Cardiac septum (tissue), 1 donor: ENCODE measurements at regions not wholly inside any gene's neighbourhood (a gene's known extent, or its start where the extent isn't known, plus 50 kb on each side); places are given as distances from the start of the nearest gene placed in this dataset.
"Not testable (repeated sequence)": the region's sequence is repeated elsewhere in the genome, so short reads cannot be mapped to it uniquely, and the experiment has no call there.

Experiments
- DNase-seq: peaks from one replicate; pipeline ENCODE4 v3.0.0-alpha.2; 2020; ENCODE audit warnings: low spot score
- intact Hi-C: fragments of 100-400 bp; cut with DNase I; formaldehyde crosslinking; loops from one replicate; pipeline ENCODE4 v1.14.0; 2022
- donor health status: DM: no; HTN: no; CAD: no.

DNA sequence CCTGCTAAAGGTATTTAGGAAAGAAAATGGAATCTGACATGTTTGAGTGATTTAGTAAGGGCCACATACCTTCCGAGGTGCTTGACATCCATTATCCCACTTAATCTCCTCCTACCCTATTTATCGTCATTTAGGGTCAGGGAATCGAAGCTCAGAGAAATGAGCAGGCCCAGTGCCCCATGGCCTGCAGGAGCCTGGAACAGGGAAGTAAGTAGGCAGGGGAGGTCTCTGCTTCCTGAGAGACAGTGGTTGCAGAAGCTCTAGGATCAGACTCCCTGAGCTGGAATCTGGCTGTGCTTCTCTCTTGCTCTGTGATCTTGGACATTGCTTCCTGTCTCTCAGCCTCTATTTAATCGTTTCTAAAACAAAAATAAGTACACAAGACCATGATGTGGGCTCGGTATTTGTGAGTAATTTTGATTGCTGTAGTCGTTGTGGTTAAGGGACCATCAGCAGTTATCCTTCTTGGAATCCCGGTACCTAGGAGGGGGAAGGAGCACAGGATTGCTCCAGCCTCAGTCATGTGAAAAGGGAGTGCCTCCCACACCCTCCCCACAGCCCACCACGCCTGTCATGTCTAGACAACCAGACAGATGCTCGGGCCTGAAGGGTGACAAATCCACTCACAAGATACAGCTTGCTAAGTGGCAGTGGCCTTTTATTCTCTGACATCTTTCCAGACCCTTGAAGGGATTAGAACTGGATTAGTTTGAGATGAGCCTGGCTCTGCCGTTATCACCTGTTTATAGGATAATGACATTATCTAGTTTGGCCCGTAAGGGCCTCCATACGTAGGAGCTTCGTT is 169.2 kb upstream of the TSHZ3 start:
- intact Hi-C loops, result no loop called here
- DNase-seq, result peak; percentile 55

DNA sequence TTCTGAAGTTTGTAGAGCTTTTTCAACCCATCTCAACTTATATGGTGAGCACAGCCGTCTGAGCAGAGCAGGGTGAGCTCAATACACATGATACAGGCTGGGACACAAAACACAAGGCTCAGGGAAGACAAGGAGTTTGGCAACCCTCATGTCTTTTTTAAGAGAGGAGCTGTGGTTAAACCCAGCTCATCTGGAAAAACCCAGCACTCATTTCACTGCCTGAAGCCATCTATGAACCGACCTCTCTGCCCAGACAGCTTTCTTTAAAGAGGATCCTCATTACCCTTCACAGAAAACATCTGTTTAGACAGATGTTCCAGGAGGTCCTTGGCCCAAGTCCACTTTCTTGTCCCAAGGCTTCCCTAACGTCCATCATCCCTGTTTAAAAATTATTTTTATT is 170.0 kb upstream of the TSHZ3 start:
- intact Hi-C loops, result no loop called here
- DNase-seq, result peak; percentile 24

DNA sequence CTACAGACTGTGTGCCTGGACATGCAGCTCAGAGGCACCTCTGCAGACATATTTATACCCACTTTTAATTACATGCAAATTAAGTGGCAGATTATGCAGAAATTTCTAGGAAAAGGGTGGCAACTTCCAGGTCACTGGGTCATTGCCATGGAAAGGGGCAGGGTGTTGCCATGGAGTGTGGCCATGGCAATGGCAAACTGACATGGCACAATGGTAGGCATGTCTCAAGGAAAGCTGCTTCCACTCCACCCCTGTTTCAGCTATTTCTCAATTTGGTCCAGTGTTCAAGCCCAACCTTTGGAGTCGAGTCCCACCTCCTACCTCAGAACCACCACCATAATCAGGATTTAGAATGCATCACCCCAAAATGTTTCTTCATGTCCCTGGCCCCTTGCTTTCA is 170.7 kb upstream of the TSHZ3 start:
- no peak for DNase-seq
- intact Hi-C loops, result no loop called here

DNA sequence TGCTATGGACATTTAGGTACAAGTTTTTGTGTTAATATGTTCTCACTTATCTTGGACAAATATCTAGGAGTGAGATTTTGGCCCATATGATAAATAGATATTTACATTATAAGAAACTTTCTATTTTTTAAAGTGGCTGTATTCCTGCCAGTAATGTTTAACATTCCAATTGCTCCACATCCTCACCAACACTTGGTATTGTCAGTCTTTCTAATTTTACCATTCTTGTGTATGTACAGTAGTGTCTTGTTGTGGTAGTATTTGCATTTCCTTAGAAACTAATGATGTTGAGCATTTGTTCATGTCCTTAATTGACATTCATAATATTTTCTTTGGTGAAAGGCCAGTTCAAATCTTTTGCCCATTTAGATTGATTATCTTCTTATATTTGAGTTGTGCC is 171.4 kb upstream of the TSHZ3 start:
- no peak for DNase-seq
- intact Hi-C loops, result no loop called here

DNA sequence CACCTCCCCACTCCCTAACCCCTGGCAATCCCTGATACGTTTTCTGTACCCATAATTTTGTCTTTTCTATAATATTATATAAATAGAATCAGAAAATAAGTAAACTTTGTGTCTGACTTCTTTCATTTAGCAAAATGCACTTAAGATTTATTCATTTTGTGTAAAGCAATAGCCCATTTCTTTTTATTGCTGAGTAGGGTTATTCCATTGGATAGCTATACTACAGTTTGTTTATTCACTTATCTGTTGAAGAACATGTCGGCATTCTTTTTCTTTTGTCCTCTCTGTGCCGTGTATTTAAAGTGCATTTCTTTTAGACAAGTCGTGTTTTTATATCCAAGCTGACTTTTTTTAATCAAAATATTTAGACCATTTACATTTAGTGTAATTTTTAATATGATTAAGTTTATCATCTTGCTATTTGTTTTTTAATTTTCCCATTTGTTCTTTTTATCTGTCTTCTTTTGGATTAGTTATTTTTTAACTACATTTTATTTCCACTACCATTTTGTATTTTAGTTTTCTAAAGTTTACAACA is 176.4 kb upstream of the TSHZ3 start:
- intact Hi-C loops, result no loop called here
- no peak for DNase-seq

DNA sequence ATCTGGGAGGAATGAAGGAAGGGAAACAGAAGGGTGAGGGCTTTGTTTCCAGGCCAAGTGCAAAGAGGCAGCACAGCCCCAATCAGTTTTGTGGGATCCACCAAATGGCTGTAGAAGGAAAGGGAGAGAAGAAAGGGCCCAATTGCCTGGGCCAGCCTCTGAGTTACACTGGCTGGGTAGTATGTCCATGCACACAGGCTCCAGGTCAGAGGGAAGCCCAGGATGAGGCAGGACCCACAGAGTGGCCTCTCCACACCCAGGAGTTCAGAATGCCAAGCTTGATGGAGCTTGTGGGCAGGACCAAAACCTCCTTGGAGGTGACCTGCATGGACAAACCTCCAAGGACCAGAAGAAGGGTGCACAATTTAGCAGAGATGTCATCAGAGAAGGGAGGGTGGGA is 178.2 kb upstream of the TSHZ3 start:
- intact Hi-C loops, result no loop called here
- peak; percentile 39 for DNase-seq

DNA sequence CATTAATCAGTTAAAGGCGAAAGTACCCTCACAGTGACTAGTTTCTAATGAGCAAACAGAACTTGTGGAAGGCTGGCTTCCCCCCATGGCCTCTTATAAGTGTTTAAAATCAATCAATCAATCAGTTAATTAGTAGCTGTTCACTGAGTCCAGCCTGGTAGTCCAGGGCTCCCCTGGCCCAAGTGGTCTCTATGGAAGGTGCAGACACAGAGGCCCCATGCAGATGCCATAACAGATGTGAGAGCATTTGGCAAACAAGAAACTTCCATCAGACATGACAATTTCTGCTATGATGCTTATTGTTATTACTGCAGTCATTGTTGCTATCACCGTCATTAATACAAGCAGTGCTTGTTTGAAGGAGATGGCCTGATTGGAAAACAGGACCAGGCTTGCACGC is 179.0 kb upstream of the TSHZ3 start:
- peak; percentile 44 for DNase-seq
- intact Hi-C loops, result no loop called here

DNA sequence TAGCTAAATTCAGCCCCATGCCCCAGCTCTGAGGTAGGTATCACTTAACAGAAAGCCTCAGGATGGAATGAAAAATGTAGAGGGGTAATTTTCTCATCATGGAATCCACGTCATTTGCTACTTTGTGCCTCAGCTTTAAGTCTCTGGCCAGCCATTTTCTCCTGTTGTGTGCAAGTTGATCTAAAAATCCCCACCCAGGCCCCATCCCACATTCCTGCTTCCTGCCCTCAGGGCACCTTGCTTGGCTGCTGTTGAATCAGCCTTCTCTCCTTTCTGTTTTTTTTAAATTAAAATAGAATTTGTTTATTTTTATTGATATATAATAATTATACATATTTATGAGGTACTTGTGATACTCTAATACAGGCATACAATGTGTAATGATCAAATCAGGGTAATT is 179.9 kb upstream of the TSHZ3 start:
- intact Hi-C loops, result no loop called here

DNA sequence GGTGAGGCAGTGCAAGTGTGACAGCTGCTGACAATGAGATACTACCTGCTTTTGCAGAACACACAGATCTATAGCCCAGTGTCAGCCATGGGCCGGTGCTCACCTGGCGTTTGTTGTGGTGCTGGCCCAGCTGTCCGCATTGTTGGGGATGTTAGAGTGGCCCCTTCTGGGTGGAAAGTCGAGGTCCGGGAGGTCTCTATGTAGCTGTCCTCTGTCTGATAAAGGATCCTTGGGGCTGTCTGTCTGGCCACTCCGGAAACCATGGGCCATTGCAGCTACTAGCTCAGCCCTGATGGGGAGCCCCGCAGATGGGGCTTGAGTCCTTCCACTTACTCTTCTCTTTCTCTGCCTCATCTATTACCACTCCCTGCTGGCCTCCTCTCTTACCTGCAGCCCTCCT is 181.5 kb upstream of the TSHZ3 start:
- DNase-seq, result peak; percentile 38
- intact Hi-C loops, result no loop called here

More for the DNA sequence above, 179.9 kb upstream of the TSHZ3 start:
- DNase-seq, result peak; percentile 10

DNA sequence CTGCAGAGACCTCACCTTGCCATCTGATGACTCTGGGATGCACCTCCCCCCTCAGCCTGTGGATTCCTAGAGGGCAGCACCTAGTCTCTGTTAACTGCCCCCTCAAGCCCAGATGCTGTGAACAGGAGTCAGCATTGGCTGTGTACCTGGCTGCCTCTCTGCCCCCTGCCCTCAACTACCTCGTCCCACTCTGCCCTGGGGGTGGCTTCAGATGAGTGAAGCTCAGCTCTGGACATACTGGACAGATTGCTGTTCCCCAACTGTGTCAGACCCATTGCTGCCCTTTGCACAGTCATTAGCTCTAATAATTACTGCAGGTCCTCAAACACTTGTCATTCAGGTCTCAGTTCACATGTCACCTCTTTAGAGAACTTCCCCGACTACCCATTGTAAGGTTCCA is 182.1 kb upstream of the TSHZ3 start:
- intact Hi-C loops, result no loop called here
- peak; percentile 69 for DNase-seq

DNA sequence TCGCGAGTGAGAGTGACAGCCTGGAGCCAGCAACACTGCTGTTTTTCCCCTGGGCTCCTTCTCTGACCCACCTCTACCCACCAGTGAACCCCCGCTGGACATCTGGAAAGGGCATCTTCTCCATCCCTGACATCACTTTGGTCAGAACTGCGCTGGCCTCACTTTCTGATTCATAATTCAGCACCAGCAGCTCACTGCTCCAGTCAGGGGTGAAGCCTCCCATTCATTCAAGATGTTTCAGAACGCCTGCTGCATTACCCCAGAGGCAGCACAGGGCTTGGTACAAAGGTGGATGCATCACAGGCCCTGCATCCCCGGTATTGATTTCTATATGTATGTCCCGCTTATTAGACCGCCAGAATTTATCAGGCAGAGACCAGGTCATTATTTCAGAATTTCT is 182.8 kb upstream of the TSHZ3 start:
- peak; percentile 50 for DNase-seq
- intact Hi-C loops, result no loop called here

DNA sequence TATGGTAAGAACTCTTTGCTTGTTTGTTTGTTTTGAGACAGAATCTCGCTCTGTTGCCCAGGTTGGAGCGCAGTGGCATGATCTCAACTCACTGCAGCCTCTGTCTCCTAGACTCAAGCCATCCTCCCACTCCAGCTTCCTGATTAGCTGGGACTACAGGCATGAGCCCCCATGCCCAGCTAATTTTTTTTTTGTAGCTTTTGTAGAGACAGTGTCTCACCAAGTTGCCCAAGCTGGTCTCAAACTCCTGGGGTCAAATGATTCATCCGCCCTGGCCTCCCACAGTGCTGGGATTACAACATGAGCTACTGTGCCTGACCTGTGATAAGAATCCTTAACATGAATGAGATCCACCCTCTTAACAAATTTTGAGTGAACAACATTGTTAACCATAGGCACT is 183.9 kb upstream of the TSHZ3 start:
- intact Hi-C loops, result no loop called here
- DNase-seq, result peak; percentile 27

DNA sequence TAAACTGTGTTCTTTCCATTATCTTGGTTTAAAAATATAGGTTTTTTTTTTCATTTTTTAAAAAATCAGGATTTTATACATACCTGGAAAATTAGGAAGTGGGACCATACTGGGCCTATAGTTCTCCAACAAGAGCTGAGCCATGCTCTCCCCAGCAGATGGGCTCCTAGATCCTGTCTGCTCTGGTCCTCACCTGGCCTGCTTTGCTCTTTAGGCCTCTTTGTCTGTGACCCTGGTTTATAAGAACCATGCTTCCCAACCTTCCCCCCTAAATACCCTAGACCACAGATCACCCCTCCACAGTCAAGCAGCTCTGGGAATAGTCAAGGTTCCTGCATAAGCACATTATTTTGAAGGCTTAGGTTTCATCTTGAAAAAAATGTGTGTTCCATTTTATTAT is 185.0 kb upstream of the TSHZ3 start:
- DNase-seq, result peak; percentile 19
- intact Hi-C loops, result no loop called here

DNA sequence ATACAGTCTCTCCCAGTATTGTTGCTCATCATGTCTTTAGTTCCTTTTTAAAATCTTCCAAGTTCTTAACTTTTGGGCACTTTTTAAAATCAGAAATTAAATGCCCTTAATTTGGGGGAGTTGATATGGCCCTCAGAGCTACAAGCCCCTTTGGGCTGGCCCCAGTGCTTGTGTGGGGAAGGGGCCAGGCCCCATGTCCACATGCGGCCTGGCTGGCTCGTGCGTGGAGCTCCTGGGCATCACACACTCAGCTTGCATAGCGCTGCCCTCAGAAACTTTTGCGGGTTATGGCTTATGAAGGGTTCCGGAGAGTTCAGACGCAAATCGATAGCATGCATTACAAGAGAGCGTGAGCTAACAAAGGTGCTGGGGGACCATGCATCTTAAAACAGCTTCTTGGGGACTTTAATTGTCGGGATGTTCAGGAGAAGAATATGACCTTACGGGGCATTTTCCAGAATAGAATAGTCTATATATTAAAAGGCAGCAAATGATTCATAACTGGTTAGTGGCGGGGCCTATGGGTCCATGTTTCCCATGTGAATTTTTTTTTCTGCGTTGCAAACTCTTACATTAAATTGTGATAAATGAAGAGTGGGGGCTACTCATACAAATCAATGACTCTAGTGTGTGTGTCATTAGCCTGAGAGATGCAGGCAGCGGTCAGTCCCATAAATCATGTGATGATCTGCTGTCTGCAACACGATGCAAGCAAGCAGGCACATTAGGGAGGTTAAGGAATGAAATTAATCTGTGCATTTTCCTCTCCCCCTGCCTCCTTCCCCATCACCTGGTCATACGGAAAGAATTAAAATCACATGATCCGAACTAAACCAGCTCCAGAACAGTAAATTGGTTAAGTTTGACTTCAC is 185.8 kb upstream of the TSHZ3 start:
- intact Hi-C loops, result no loop called here
- peak; percentile 12 for DNase-seq

DNA sequence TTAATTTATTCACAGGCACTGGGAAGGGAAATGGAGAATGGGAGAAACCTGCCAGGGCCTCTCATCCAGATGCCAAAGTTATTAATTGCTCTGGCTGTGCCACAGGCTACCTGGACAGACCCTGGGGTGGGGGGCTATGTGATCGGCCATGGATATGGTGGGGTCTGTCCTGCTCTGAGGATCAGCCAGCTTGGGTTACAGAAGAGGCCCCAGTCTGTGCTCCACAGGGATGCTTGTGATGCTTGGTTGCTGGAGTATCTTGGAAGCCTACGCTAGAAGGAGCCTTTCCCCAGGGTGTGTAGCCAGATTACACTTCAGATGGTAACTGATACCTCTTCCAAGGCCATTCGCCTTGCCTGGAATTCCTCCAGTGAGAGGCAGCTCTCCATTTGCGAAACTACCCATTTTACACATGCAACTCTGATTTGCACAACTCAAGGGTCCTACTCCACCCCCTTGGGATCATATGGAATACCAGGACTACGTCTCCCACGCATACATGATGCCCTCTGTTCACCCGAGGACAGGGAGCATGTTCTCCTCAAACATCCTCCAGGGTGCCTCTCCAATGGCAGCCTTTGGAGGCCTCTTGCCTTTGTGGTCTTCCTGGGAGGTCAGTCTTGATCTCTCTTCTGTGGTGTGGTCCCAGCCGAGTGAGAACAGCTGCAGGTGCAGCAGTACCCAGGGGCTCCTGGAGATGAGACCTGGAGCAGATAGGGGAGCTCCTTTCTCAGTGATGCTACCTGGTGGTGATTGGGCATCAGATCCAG is 186.6 kb upstream of the TSHZ3 start:
- peak; percentile 46 for DNase-seq
- intact Hi-C loops, result no loop called here

DNA sequence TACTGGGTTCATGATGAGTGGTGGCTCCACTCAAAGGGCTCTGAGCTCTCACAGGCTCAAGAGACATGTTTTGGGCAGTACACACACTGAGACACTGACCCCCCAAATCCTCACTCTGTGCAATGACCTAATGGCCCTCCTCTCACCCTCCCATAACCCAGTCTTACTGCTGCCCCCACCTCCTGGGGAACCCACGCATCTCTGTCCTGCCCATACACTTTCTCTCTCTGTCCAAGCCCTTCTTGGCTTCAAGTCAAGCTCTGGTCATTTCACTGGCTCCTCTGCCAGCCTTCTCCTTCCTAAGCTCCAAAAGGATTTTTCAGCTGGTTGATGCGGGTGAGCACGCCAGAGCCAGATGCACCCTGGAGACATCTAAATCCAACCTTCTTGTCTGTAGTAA is 187.9 kb upstream of the TSHZ3 start:
- DNase-seq, result peak; percentile 3
- intact Hi-C loops, result no loop called here

DNA sequence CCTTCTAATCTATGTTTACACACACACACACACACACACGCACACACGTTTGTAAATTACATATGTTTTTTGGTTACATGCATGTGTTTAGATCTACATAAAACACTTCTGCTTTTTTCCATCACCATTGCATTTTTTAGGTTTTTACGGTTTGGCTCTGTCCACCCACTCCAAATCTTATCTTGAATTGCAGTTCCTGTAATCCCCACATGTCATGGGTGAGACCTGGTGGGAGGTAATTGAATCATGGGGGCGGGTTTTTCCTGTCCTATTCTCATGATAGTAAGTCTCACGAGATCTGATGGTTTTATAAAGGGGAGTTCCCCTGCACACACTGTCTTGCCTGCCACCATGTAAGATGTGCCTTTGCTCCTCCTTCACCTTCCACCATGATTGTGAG is 188.7 kb upstream of the TSHZ3 start:
- intact Hi-C loops, DNase-seq: not testable (repeated sequence)

DNA sequence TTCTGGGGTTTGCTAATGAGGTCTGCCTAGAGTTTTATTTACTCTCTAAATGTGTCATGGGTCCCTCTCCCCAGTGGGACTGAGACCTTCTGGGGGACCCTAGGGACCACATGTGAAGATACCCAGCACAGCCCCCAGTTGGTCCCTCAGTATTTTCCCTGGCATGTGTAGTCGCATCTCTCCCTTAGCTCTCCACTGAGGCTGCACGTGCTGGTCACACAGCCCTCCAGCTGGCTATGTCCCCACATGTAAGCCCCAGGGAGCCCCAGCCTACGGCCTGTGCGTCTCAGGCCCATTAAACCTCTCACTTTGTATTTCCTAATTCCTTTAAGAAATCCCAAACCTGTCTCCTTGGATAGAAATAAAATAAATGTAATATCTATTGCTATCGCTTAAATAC is 189.6 kb upstream of the TSHZ3 start:
- peak; percentile 38 for DNase-seq
- intact Hi-C loops, result no loop called here

DNA sequence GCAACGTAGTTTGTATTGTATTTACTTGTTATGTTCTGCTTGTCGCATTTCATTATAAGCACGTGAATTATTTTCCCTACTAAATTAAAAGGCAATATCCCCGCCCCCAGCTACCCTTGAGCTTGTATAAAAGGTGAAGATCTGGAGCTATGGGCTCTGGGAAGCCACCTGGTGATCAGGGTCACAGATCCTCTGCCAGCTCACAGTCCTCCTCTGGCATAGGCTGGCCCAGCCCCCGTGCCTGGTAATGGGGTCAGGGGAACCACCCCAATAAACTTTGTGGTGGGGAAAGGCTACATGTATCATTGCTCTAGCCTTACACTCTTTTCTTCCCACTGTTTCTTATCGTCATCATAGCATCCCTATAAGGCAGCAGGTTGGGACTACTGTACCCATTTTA is 190.2 kb upstream of the TSHZ3 start:
- intact Hi-C loops, result no loop called here
- DNase-seq, result peak; percentile 17

DNA sequence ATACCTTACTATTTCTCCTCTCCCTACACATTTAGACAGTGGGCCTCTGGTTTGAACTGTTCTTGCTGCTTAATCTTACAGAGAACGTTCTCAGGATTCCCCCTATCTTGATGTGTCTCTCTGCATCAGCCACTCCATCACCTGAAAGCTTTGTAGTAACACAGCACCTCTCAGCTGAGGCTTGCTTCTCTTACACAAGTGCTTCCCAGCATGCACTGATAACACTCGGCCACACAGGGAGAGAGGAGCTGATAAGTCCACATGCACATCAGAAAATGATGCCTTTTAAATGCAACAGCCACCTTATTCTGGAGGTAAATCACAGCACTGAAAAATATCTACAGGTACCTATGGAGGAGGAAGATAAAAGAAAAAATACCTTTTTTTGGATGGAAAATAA is 192.2 kb upstream of the TSHZ3 start:
- intact Hi-C loops, result no loop called here

More for the DNA sequence above, 192.2 kb upstream of the TSHZ3 start:
- no peak for DNase-seq
